ENCODE measurements at regions not wholly inside any gene's neighbourhood (a gene's known extent, or its start where the extent isn't known, plus 50 kb on each side); places are given as distances from the start of the nearest gene placed in this dataset.

GRCh38 chr13:109862627-109863026 is 76.2 kb upstream of the IRS2 start:
- no peak for TF ChIP-seq CTCF (IDR thresholded peaks at IDR 0.05)
- Histone ChIP-seq H3K27me3 (no peaks in the 10 kb centered on the region), H3K36me3 (no peaks in the 10 kb centered on the region), H3K27ac (no peak overlapping the region), H3K9me3 (no peaks in the 10 kb centered on the region), H3K4me3 (no peak overlapping the region), H3K4me1 (no peaks in the 10 kb centered on the region)
- no peak for DNase-seq (ENCODE audit: low spot score)

GRCh38 chr13:109859898-109860297 is 73.5 kb upstream of the IRS2 start:
- TF ChIP-seq CTCF (IDR thresholded peaks at IDR 0.05): no peak
- no peak overlapping the region for H3K4me3 ChIP-seq
- no peaks in the 10 kb centered on the region for H3K4me1 ChIP-seq
- H3K27ac ChIP-seq: no peak overlapping the region
- no peaks in the 10 kb centered on the region for H3K9me3 ChIP-seq
- no peak for DNase-seq (ENCODE audit: low spot score)
- H3K27me3 ChIP-seq: no peaks in the 10 kb centered on the region
- no peaks in the 10 kb centered on the region for H3K36me3 ChIP-seq

GRCh38 chr13:109859216-109859835 is 72.9 kb upstream of the IRS2 start:
- Histone ChIP-seq H3K9me3 (no peaks in the 10 kb centered on the region), H3K27me3 (no peaks in the 10 kb centered on the region), H3K36me3 (no peaks in the 10 kb centered on the region), H3K4me3 (no peak overlapping the region), H3K27ac (no peak overlapping the region), H3K4me1 (no peaks in the 10 kb centered on the region)
- TF ChIP-seq CTCF (IDR thresholded peaks at IDR 0.05): no peak
- DNase-seq (ENCODE audit: low spot score): no peak

GRCh38 chr13:109858319-109858718 is 71.9 kb upstream of the IRS2 start:
- no peak for DNase-seq (ENCODE audit: low spot score)
- Histone ChIP-seq H3K36me3 (no peaks in the 10 kb centered on the region), H3K4me3 (no peak overlapping the region), H3K9me3 (no peaks in the 10 kb centered on the region), H3K27me3 (no peaks in the 10 kb centered on the region), H3K4me1 (no peaks in the 10 kb centered on the region), H3K27ac (no peak overlapping the region)
- no peak for TF ChIP-seq CTCF (IDR thresholded peaks at IDR 0.05)

GRCh38 chr13:109857803-109858202 is 71.4 kb upstream of the IRS2 start:
- no peaks in the 10 kb centered on the region for H3K9me3 ChIP-seq
- TF ChIP-seq CTCF (IDR thresholded peaks at IDR 0.05): no peak
- no peaks in the 10 kb centered on the region for H3K4me1 ChIP-seq
- H3K4me3 ChIP-seq: no peak overlapping the region
- H3K36me3 ChIP-seq: no peaks in the 10 kb centered on the region
- no peak overlapping the region for H3K27ac ChIP-seq
- DNase-seq (ENCODE audit: low spot score): no peak
- no peaks in the 10 kb centered on the region for H3K27me3 ChIP-seq

GRCh38 chr13:109857325-109857724 is 70.9 kb upstream of the IRS2 start:
- Histone ChIP-seq H3K9me3 (no peaks in the 10 kb centered on the region), H3K4me3 (no peak overlapping the region), H3K36me3 (no peaks in the 10 kb centered on the region), H3K27ac (no peak overlapping the region), H3K27me3 (no peaks in the 10 kb centered on the region), H3K4me1 (no peaks in the 10 kb centered on the region)
- TF ChIP-seq CTCF (IDR thresholded peaks at IDR 0.05): no peak
- DNase-seq (ENCODE audit: low spot score): no peak
